Lower lobe of right lung (tissue), 2 donors: ENCODE measurements at regions not wholly inside any gene's neighbourhood (a gene's known extent, or its start where the extent isn't known, plus 50 kb on each side); places are given as distances from the start of the nearest gene placed in this dataset.
"Not testable (repeated sequence)": the region's sequence is repeated elsewhere in the genome, so short reads cannot be mapped to it uniquely, and the experiment has no call there.

Experiments
- ATAC-seq, 2 donors: fragments of 200-7000 bp; cut with Tn5 transposase; one replicate each; pipeline ENCODE4 v1.9.1; 2020 to 2022; ENCODE audit warnings: mild to moderate bottlenecking in 2 of 2, moderate library complexity in 2 of 2
- DNase-seq: peaks from one replicate; pipeline ENCODE4 v3.0.0-alpha.2; 2020
- H3K27ac ChIP-seq: fragments of 200-600 bp; one replicate; pipeline ENCODE4 v1.8.0; 2022
- H3K27me3 ChIP-seq: fragments of 200-600 bp; one replicate; pipeline ENCODE4 v1.8.0; 2022; ENCODE audit warnings: low read depth
- H3K36me3 ChIP-seq: fragments of 200-600 bp; one replicate; pipeline ENCODE4 v1.8.0; 2022; ENCODE audit warnings: mild to moderate bottlenecking
- H3K4me1 ChIP-seq: fragments of 200-600 bp; one replicate; pipeline ENCODE4 v1.8.0; 2022
- H3K4me3 ChIP-seq: fragments of 200-600 bp; one replicate; pipeline ENCODE4 v1.8.0; 2022; ENCODE audit warnings: mild to moderate bottlenecking
- H3K9me3 ChIP-seq: fragments of 200-600 bp; one replicate; pipeline ENCODE4 v1.8.0; 2022
- intact Hi-C: fragments of 100-400 bp; cut with DNase I; formaldehyde crosslinking; loops from one replicate; pipeline ENCODE4 v1.11.0; 2022
- TF ChIP-seq, protein P1 (sequence below): fragments of 200-600 bp; IDR thresholded peaks from one replicate; pipeline ENCODE4 v1.8.0; 2022; ENCODE audit warnings: antibody characterized with exemption, mild to moderate bottlenecking
- donor health status: DM: no; HTN: yes; CAD: no; lungs with severe emphysema.

GRCh38 chrX:140149761-140150160 lies 184.4 kb upstream of the CXorf66 start:
- intact Hi-C loops, result no loop called here

GRCh38 chrX:140141444-140142029 lies 176.2 kb upstream of the CXorf66 start:
- TF ChIP-seq, protein P1, sequence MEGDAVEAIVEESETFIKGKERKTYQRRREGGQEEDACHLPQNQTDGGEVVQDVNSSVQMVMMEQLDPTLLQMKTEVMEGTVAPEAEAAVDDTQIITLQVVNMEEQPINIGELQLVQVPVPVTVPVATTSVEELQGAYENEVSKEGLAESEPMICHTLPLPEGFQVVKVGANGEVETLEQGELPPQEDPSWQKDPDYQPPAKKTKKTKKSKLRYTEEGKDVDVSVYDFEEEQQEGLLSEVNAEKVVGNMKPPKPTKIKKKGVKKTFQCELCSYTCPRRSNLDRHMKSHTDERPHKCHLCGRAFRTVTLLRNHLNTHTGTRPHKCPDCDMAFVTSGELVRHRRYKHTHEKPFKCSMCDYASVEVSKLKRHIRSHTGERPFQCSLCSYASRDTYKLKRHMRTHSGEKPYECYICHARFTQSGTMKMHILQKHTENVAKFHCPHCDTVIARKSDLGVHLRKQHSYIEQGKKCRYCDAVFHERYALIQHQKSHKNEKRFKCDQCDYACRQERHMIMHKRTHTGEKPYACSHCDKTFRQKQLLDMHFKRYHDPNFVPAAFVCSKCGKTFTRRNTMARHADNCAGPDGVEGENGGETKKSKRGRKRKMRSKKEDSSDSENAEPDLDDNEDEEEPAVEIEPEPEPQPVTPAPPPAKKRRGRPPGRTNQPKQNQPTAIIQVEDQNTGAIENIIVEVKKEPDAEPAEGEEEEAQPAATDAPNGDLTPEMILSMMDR, result peak; percentile 54
- H3K4me1 ChIP-seq, result no peaks in the 10 kb centered on the region
- no peak for DNase-seq
- no peaks in the 10 kb centered on the region for H3K9me3 ChIP-seq
- no peaks in the 10 kb centered on the region for H3K36me3 ChIP-seq
- intact Hi-C loops, result no loop called here
- no peaks in the 10 kb centered on the region for H3K27me3 ChIP-seq
- ATAC-seq, result no peak
- no peak overlapping the region for H3K27ac ChIP-seq
- no peak overlapping the region for H3K4me3 ChIP-seq

More at GRCh38 chrX:140149761-140150160, 184.4 kb upstream of the CXorf66 start:
- no peaks in the 10 kb centered on the region for H3K4me1 ChIP-seq
- H3K27ac ChIP-seq, result no peak overlapping the region
- no peaks in the 10 kb centered on the region for H3K36me3 ChIP-seq
- no peaks in the 10 kb centered on the region for H3K27me3 ChIP-seq
- no peak for ATAC-seq
- no peak for DNase-seq
- H3K9me3 ChIP-seq, result no peaks in the 10 kb centered on the region
- no peak overlapping the region for H3K4me3 ChIP-seq
- TF ChIP-seq, protein P1, result no peak

DNA sequence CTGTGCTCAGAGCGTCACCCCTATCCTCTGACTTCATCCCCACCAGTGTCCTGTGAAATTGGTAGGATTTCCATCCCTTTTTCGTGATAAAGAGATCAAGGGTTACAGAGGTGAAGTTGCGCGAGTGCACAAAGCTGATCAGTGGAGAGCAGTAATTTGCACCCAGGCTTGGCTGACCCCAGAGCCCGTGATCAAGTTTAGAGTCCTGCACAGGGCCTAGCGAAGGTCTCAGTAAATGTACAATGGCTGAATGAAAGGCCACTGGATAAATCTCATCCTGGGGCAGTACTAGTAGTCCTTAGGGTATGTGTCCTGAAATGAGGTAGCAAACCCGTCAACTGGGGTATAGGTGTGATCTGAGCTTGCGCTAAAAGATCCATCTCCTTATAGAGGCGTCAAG lies 173.2 kb upstream of the CXorf66 start:
- intact Hi-C loops, H3K4me1 ChIP-seq, H3K4me3 ChIP-seq, H3K27me3 ChIP-seq, H3K36me3 ChIP-seq, H3K27ac ChIP-seq, H3K9me3 ChIP-seq, DNase-seq: not testable (repeated sequence)
- ATAC-seq, result peak in 1 of 2 donors; percentile 16

DNA sequence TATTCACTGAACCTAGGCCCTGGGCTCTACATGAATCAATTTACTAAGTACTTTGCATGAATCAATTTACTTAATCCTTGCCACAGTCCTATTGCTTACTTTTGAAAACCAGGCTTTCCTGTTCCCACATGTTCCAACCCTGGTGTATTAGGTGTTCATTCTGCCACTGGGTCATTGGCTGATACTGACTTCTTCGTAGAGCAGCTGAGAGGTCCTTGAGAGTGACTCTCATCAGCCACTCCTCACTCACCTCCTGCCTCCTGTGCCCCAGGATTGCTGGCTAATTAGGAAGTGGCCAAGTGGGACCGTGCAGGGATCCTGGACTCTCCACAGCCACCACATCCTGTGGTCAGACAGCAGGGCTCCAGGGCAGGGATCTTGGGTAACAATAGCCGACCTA lies 172.7 kb upstream of the CXorf66 start:
- H3K9me3 ChIP-seq, intact Hi-C loops, H3K27ac ChIP-seq, H3K4me3 ChIP-seq, H3K36me3 ChIP-seq, H3K4me1 ChIP-seq, H3K27me3 ChIP-seq, DNase-seq: not testable (repeated sequence)
- peak; percentile 48 to 69 for ATAC-seq

DNA sequence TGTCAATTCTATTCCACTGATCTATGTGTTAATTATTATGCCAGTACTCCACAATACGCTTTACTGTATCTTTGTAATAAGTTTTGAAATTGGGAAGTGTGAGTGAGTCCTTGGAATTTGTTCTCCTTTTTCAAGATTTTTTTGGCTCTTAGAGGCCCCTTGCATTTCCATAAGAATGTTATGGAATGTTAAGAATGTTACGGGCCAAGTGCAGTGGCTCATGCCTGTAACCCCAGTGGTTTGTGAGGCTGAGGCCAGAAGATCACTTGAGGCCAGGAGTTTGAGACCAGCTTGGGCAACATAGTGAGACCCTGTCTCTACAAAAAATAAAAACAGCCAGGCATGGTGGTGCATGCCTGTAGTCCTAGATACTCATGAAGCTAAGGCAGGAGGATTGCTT lies 167.6 kb upstream of the CXorf66 start:
- H3K27me3 ChIP-seq, result no peaks in the 10 kb centered on the region
- DNase-seq, result no peak
- ATAC-seq, result no peak
- H3K4me3 ChIP-seq, result no peak overlapping the region
- no peaks in the 10 kb centered on the region for H3K9me3 ChIP-seq
- H3K4me1 ChIP-seq, result no peaks in the 10 kb centered on the region
- no peak overlapping the region for H3K27ac ChIP-seq
- intact Hi-C loops, result no loop called here
- TF ChIP-seq, protein P1, result no peak
- no peaks in the 10 kb centered on the region for H3K36me3 ChIP-seq

DNA sequence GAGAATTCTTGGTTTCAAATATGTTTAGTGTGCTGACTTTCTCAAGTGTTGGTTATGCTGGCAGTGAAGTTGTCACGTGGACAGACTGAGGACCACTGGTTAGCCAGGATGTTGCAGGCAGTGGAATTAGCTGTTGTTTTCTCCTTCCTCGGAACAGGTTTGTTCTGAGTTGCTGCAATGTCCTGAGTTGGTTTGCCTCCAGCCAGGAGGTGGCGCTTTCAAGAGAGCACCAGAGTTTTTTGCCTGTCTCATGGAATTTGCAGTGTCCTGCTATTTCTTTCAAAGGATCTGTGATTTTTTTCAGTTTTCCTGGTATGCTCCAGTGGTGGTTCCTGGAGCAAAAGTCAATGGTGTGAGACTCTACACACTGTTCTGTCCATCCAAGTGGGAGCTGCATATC lies 158.1 kb upstream of the CXorf66 start:
- DNase-seq (no peak), ATAC-seq (no peak)
- no peak overlapping the region for H3K4me3 ChIP-seq
- no peaks in the 10 kb centered on the region for H3K27me3 ChIP-seq
- H3K27ac ChIP-seq, result no peak overlapping the region
- TF ChIP-seq, protein P1, result no peak
- intact Hi-C loops, result no loop called here
- H3K4me1 ChIP-seq, result no peaks in the 10 kb centered on the region
- no peaks in the 10 kb centered on the region for H3K36me3 ChIP-seq
- no peaks in the 10 kb centered on the region for H3K9me3 ChIP-seq

DNA sequence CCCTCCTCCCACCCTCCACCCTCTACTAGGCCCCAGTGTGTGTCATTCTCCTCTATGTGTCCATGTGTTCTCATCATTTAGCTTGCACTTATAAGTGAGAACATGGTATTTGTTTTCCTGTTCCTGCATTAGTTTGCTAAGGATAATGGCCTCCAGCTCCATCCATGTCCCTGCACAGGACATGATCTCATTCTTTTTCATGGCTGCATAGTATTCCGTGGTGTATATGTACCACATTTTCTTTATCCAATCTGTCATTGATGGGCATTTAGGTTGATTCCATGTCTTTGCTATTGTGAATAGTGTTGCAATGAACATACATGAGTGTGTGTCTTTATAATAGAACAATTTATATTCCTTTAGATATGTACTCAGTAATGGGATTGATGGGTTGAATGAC lies 148.7 kb upstream of the CXorf66 start:
- ATAC-seq, H3K4me3 ChIP-seq, H3K27ac ChIP-seq, DNase-seq, H3K36me3 ChIP-seq, H3K4me1 ChIP-seq, H3K9me3 ChIP-seq, intact Hi-C loops, H3K27me3 ChIP-seq: not testable (repeated sequence)
